ENCODE measurements at regions not wholly inside any gene's neighbourhood (a gene's known extent, or its start where the extent isn't known, plus 50 kb on each side); places are given as distances from the start of the nearest gene placed in this dataset.
"Not testable (repeated sequence)": the region's sequence is repeated elsewhere in the genome, so short reads cannot be mapped to it uniquely, and the experiment has no call there.

- Histone ChIP-seq H3K36me3 (no peaks in the 10 kb centered on the region), H3K9me3 (peaks cover 0 to 8% (median 0%) of the 10 kb centered on the region in 4 donors), H3K4me1 (no peaks in the 10 kb centered on the region), H3K27me3 (no peaks in the 10 kb centered on the region), H3K27ac (no peak overlapping the region), H3K4me3 (no peak overlapping the region)
- TF ChIP-seq POLR2A (IDR thresholded peaks at IDR 0.05) (no peak), CTCF (IDR thresholded peaks at IDR 0.05) (no peak)
- DNase-seq: no peak
These were observed 167.9 kb downstream of the HTR1A start for GRCh38 chr5:63794296-63794695.

GRCh38 chr5:63774939-63775338 lies 187.3 kb downstream of the HTR1A start:
- H3K27ac ChIP-seq: no peak overlapping the region
- H3K4me3 ChIP-seq: no peak overlapping the region
- no peaks in the 10 kb centered on the region for H3K27me3 ChIP-seq
- TF ChIP-seq CTCF (IDR thresholded peaks at IDR 0.05) (no peak), POLR2A (IDR thresholded peaks at IDR 0.05) (no peak)
- H3K4me1 ChIP-seq: no peaks in the 10 kb centered on the region
- H3K36me3 ChIP-seq: no peaks in the 10 kb centered on the region
- no peak for DNase-seq
- H3K9me3 ChIP-seq: no peaks in the 10 kb centered on the region

GRCh38 chr5:63768221-63768620 lies 194.0 kb downstream of the HTR1A start:
- H3K9me3 ChIP-seq: no peaks in the 10 kb centered on the region
- TF ChIP-seq CTCF (IDR thresholded peaks at IDR 0.05): no peak
- TF ChIP-seq POLR2A (IDR thresholded peaks at IDR 0.05): no peak

GRCh38 chr5:63760965-63761364 lies 201.3 kb downstream of the HTR1A start:
- Histone ChIP-seq H3K9me3 (no peaks in the 10 kb centered on the region), H3K27ac (no peak overlapping the region), H3K4me1 (no peaks in the 10 kb centered on the region), H3K36me3 (no peaks in the 10 kb centered on the region), H3K27me3 (no peaks in the 10 kb centered on the region), H3K4me3 (no peak overlapping the region)
- TF ChIP-seq CTCF (IDR thresholded peaks at IDR 0.05): no peak
- no peak for TF ChIP-seq POLR2A (IDR thresholded peaks at IDR 0.05)
- DNase-seq: no peak

More at GRCh38 chr5:63768221-63768620, 194.0 kb downstream of the HTR1A start:
- Histone ChIP-seq H3K4me3 (no peak overlapping the region), H3K27ac (no peak overlapping the region), H3K27me3 (no peaks in the 10 kb centered on the region), H3K4me1 (no peaks in the 10 kb centered on the region), H3K36me3 (no peaks in the 10 kb centered on the region)
- DNase-seq: no peak

- Histone ChIP-seq H3K36me3 (no peaks in the 10 kb centered on the region), H3K9me3 (peaks cover 0 to 12% (median 0%) of the 10 kb centered on the region in 4 donors), H3K27me3 (no peaks in the 10 kb centered on the region), H3K4me1 (no peaks in the 10 kb centered on the region), H3K4me3 (no peak overlapping the region), H3K27ac (no peak overlapping the region)
- TF ChIP-seq CTCF (IDR thresholded peaks at IDR 0.05) (no peak), POLR2A (IDR thresholded peaks at IDR 0.05) (no peak)
- DNase-seq: no peak
These were observed 219.0 kb downstream of the HTR1A start for GRCh38 chr5:63743096-63743798.

GRCh38 chr5:63732880-63733279 lies 229.4 kb downstream of the HTR1A start:
- H3K4me3 ChIP-seq, H3K36me3 ChIP-seq, H3K4me1 ChIP-seq, H3K27me3 ChIP-seq, H3K9me3 ChIP-seq, H3K27ac ChIP-seq, DNase-seq: not testable (repeated sequence)

Measured in Peyer's patch (tissue), 4 donors.